Tibial nerve (tissue), 3 donors: ENCODE measurements at regions not wholly inside any gene's neighbourhood (a gene's known extent, or its start where the extent isn't known, plus 50 kb on each side); places are given as distances from the start of the nearest gene placed in this dataset.

ENCODE experiments used
- CTCF ChIP-seq, 5 experiments: fragments of 200-600 bp in 3 of 5; fragments of 450-650 bp in 2 of 5; sonication (generic) in 3 of 5; IDR thresholded peaks; one replicate each; pipeline ENCODE4 v1.5.1; 2016 to 2019; ENCODE audit warnings: antibody characterized with exemption in 5 of 5, mild to moderate bottlenecking in 3 of 5, moderate library complexity in 2 of 5
- POLR2A ChIP-seq, 2 donors: fragments of 450-650 bp; IDR thresholded peaks; one replicate each; pipeline ENCODE4 v1.6.1; 2017; ENCODE audit warnings: antibody characterized with exemption in 2 of 2, mild to moderate bottlenecking in 2 of 2, moderate library complexity in 2 of 2

GRCh38 chr3:7915356-7915755 lies 586.3 kb upstream of the LMCD1 start:
- TF ChIP-seq CTCF (IDR thresholded peaks at IDR 0.05) (no peak), POLR2A (IDR thresholded peaks at IDR 0.05) (no peak)
